GM18508 (cell line): ENCODE measurements at regions not wholly inside any gene's neighbourhood (a gene's known extent, or its start where the extent isn't known, plus 50 kb on each side); places are given as distances from the start of the nearest gene placed in this dataset.
"Not testable (repeated sequence)": the region's sequence is repeated elsewhere in the genome, so short reads cannot be mapped to it uniquely, and the experiment has no call there.

Experiments
- ATAC-seq: cut with Tn5 transposase; IDR thresholded peaks from one replicate; pipeline ENCODE4 v1.9.1; 2021; ENCODE audit warnings: moderate number of reproducible peaks; ENCODE audit not compliant: insufficient read depth, unreplicated experiment

- ATAC-seq: not testable (repeated sequence)
These were observed 76.6 kb upstream of the MON1B start for GRCh38 chr16:77114361-77114760.

- ATAC-seq: no peak
These were observed 74.1 kb upstream of the MON1B start for GRCh38 chr16:77116856-77117255.

- no peak for ATAC-seq
These were observed 73.3 kb upstream of the MON1B start for GRCh38 chr16:77117707-77118106.

- no peak for ATAC-seq
These were observed 59.6 kb upstream of the MON1B start for GRCh38 chr16:77131398-77131797.

- ATAC-seq: no peak
These were observed 58.9 kb upstream of the MON1B start for GRCh38 chr16:77132051-77132618.

- ATAC-seq: no peak
These were observed 57.3 kb upstream of the MON1B start for GRCh38 chr16:77133706-77134105.

GRCh38 chr16:77137045-77137444, 53.9 kb upstream of the MON1B start:
- no peak for ATAC-seq
